ENCODE measurements at regions not wholly inside any gene's neighbourhood (a gene's known extent, or its start where the extent isn't known, plus 50 kb on each side); places are given as distances from the start of the nearest gene placed in this dataset.
"Not testable (repeated sequence)": the region's sequence is repeated elsewhere in the genome, so short reads cannot be mapped to it uniquely, and the experiment has no call there.

GRCh38 chr17:20852239-20852989, 190.4 kb downstream of the USP22 start:
- H3K27me3 ChIP-seq, result no peaks in the 10 kb centered on the region
- H3K9me3 ChIP-seq (ENCODE audit: low read depth), result no peaks in the 10 kb centered on the region
- H3K4me1 ChIP-seq (ENCODE audit: low read depth), result peaks cover 4% of the 10 kb centered on the region
- DNase-seq (ENCODE audit: low read depth in 1 of 2, low spot score in 1 of 2), result peak; percentile 16 to 69
- no peaks in the 10 kb centered on the region for H3K36me3 ChIP-seq
- peak overlapping the region; percentile 33 for H3K4me3 ChIP-seq
- H3K27ac ChIP-seq, result no peak overlapping the region
- no peak for TF ChIP-seq CTCF (IDR thresholded peaks at IDR 0.05; ENCODE audit: low read depth, low read length)

GRCh38 chr17:20852990-20853370, 189.8 kb downstream of the USP22 start:
- Histone ChIP-seq H3K27ac (no peak overlapping the region), H3K9me3 (ENCODE audit: low read depth) (no peaks in the 10 kb centered on the region), H3K36me3 (no peaks in the 10 kb centered on the region), H3K4me1 (ENCODE audit: low read depth) (peaks cover 4% of the 10 kb centered on the region), H3K4me3 (peak overlapping the region; percentile 33), H3K27me3 (no peaks in the 10 kb centered on the region)
- no peak for TF ChIP-seq CTCF (IDR thresholded peaks at IDR 0.05; ENCODE audit: low read depth, low read length)
- no peak for DNase-seq (ENCODE audit: low read depth in 1 of 2, low spot score in 1 of 2)

- not testable (repeated sequence) for H3K27me3 ChIP-seq; DNase-seq (ENCODE audit: low read depth in 1 of 2, low spot score in 1 of 2); H3K36me3 ChIP-seq; H3K27ac ChIP-seq; H3K4me3 ChIP-seq; H3K9me3 ChIP-seq (ENCODE audit: low read depth); H3K4me1 ChIP-seq (ENCODE audit: low read depth)
Observed at GRCh38 chr17:20855910-20856470, 186.8 kb downstream of the USP22 start.

- not testable (repeated sequence) for H3K27ac ChIP-seq; H3K4me3 ChIP-seq; DNase-seq (ENCODE audit: low read depth in 1 of 2, low spot score in 1 of 2); H3K4me1 ChIP-seq (ENCODE audit: low read depth); H3K36me3 ChIP-seq; H3K9me3 ChIP-seq (ENCODE audit: low read depth); H3K27me3 ChIP-seq
Observed at GRCh38 chr17:20866444-20867209, 176.2 kb downstream of the USP22 start.

GRCh38 chr17:20867436-20867937, 175.3 kb downstream of the USP22 start:
- H3K27me3 ChIP-seq; DNase-seq (ENCODE audit: low read depth in 1 of 2, low spot score in 1 of 2); H3K36me3 ChIP-seq; H3K9me3 ChIP-seq (ENCODE audit: low read depth); H3K27ac ChIP-seq; H3K4me3 ChIP-seq: not testable (repeated sequence)
- peaks cover 15% of the 10 kb centered on the region for H3K4me1 ChIP-seq (ENCODE audit: low read depth)

- not testable (repeated sequence) for H3K27me3 ChIP-seq; H3K9me3 ChIP-seq (ENCODE audit: low read depth); H3K36me3 ChIP-seq
- Histone ChIP-seq H3K4me1 (ENCODE audit: low read depth) (peaks cover 15% of the 10 kb centered on the region), H3K27ac (peak overlapping the region; percentile 80), H3K4me3 (peak overlapping the region; percentile 85)
- DNase-seq (ENCODE audit: low read depth in 1 of 2, low spot score in 1 of 2), result peak in 1 of 2 donors; percentile 69
Observed at GRCh38 chr17:20867938-20868661, 174.7 kb downstream of the USP22 start.

- H3K4me3 ChIP-seq, result peak overlapping the region; percentile 85
- peak overlapping the region; percentile 80 for H3K27ac ChIP-seq
- peaks cover 20% of the 10 kb centered on the region for H3K4me1 ChIP-seq (ENCODE audit: low read depth)
- H3K27me3 ChIP-seq; DNase-seq (ENCODE audit: low read depth in 1 of 2, low spot score in 1 of 2); H3K9me3 ChIP-seq (ENCODE audit: low read depth); H3K36me3 ChIP-seq: not testable (repeated sequence)
Observed at GRCh38 chr17:20868662-20869007, 174.2 kb downstream of the USP22 start.

GRCh38 chr17:20873173-20873572, 169.6 kb downstream of the USP22 start:
- not testable (repeated sequence) for H3K9me3 ChIP-seq (ENCODE audit: low read depth); H3K27ac ChIP-seq; H3K27me3 ChIP-seq; H3K36me3 ChIP-seq; H3K4me3 ChIP-seq; DNase-seq (ENCODE audit: low read depth in 1 of 2, low spot score in 1 of 2)
- peaks cover 45% of the 10 kb centered on the region for H3K4me1 ChIP-seq (ENCODE audit: low read depth)

GRCh38 chr17:20873688-20874328, 169.0 kb downstream of the USP22 start:
- H3K4me3 ChIP-seq; DNase-seq (ENCODE audit: low read depth in 1 of 2, low spot score in 1 of 2); H3K36me3 ChIP-seq; H3K27ac ChIP-seq; H3K9me3 ChIP-seq (ENCODE audit: low read depth); H3K27me3 ChIP-seq: not testable (repeated sequence)
- H3K4me1 ChIP-seq (ENCODE audit: low read depth), result peaks cover 45% of the 10 kb centered on the region

- not testable (repeated sequence) for DNase-seq (ENCODE audit: low read depth in 1 of 2, low spot score in 1 of 2)
- peaks cover 30% of the 10 kb centered on the region for H3K4me1 ChIP-seq (ENCODE audit: low read depth)
Observed at GRCh38 chr17:20877384-20877783, 165.4 kb downstream of the USP22 start.

More at GRCh38 chr17:20877384-20877783, 165.4 kb downstream of the USP22 start:
- H3K27me3 ChIP-seq; H3K4me3 ChIP-seq; H3K9me3 ChIP-seq (ENCODE audit: low read depth); H3K36me3 ChIP-seq: not testable (repeated sequence)
- peak overlapping the region; percentile 54 for H3K27ac ChIP-seq

All from cardiac muscle cell (in vitro differentiated cells and primary cell).